B cell (primary cell): ENCODE measurements at regions not wholly inside any gene's neighbourhood (a gene's known extent, or its start where the extent isn't known, plus 50 kb on each side); places are given as distances from the start of the nearest gene placed in this dataset.

Source experiments
- ATAC-seq: fragments of 200-7000 bp; cut with Tn5 transposase; one replicate; pipeline ENCODE4 v1.10.0; 2021; ENCODE audit warnings: low read depth, mild to moderate bottlenecking, moderate number of reproducible peaks, moderate library complexity
- CTCF ChIA-PET: fragments of 350-600 bp; sonication (Branson Sonifier 250); formaldehyde crosslinking; loops from one replicate; lab custom pipeline; 2021; ENCODE audit warnings: antibody characterized with exemption, inconsistent platforms; lab: Charles Lee
- POLR2A ChIA-PET: fragments of 350-600 bp; sonication (Branson Sonifier 250); formaldehyde crosslinking; loops from one replicate; lab custom pipeline; 2021; ENCODE audit warnings: antibody characterized with exemption; lab: Charles Lee
- DNase-seq: peaks from one replicate; pipeline ENCODE4 v3.0.0; 2013
- H2AFZ ChIP-seq: 2 replicates; pipeline ENCODE4 v1.6.1; 2012; ENCODE audit warnings: mild to moderate bottlenecking, low read depth, low read length; ENCODE audit not compliant: insufficient read depth, poor library complexity, severe bottlenecking
- H3K27ac ChIP-seq, 2 donors: 1 replicate in 1 of 2; 2 replicates in 1 of 2; pipeline ENCODE4 v1.5.1; 2012 to 2013; ENCODE audit warnings: low read length in 2 of 2, mild to moderate bottlenecking in 2 of 2, moderate library complexity in 1 of 2
- H3K27me3 ChIP-seq, 4 experiments: fragments of 200-600 bp in 1 of 4; sonication (generic) in 1 of 4; replicated peaks in 1 of 4; 1 replicate in 2 of 4; 2 replicates in 2 of 4; pipeline versions ENCODE4 v1.6.1 to v1.7.0; 2013 to 2016; ENCODE audit warnings: low read length in 3 of 4, mild to moderate bottlenecking in 2 of 4, mixed read lengths in 1 of 4, moderate library complexity in 1 of 4; ENCODE audit not compliant: insufficient read depth in 4 of 4, control insufficient read depth in 3 of 4; ENCODE audit errors: control extremely low read depth in 1 of 4
- H3K36me3 ChIP-seq, 2 experiments: replicated peaks in 1 of 2; 1 replicate in 1 of 2; 2 replicates in 1 of 2; pipeline versions ENCODE4 v1.6.1 to v1.7.1; 2013; ENCODE audit warnings: low read length in 1 of 2; ENCODE audit not compliant: insufficient read depth in 2 of 2, control insufficient read depth in 1 of 2; ENCODE audit errors: control extremely low read depth in 1 of 2, extremely low read depth in 1 of 2
- H3K4me1 ChIP-seq, 2 donors: fragments of 200-600 bp in 1 of 2; sonication (generic) in 1 of 2; 1 replicate in 1 of 2; 2 replicates in 1 of 2; pipeline versions ENCODE4 v1.5.1 to v1.6.1; 2013 to 2017; ENCODE audit warnings: low read length in 2 of 2; ENCODE audit not compliant: control insufficient read depth in 2 of 2, insufficient read depth in 2 of 2
- H3K4me2 ChIP-seq: replicated peaks from 2 replicates; pipeline ENCODE3; 2012; ENCODE audit warnings: mild to moderate bottlenecking, low read depth, low read length; ENCODE audit not compliant: poor library complexity, severe bottlenecking
- H3K4me3 ChIP-seq, 5 experiments: fragments of 200-600 bp in 1 of 5; sonication (generic) in 1 of 5; 1 replicate in 3 of 5; 2 replicates in 2 of 5; pipeline versions ENCODE4 v1.5.1 to v1.7.0; 2011 to 2016; ENCODE audit warnings: low read length in 4 of 5, mild to moderate bottlenecking in 4 of 5, low read depth in 2 of 5, control low read depth in 1 of 5, moderate library complexity in 1 of 5; ENCODE audit not compliant: insufficient read depth in 1 of 5; ENCODE audit errors: control extremely low read depth in 1 of 5, extremely low read depth in 1 of 5
- H3K79me2 ChIP-seq: fragments of 200-600 bp; sonication (generic); one replicate; pipeline ENCODE4 v1.6.0; 2016; ENCODE audit warnings: low read length; ENCODE audit not compliant: control insufficient read depth, insufficient read depth
- H3K9ac ChIP-seq: fragments of 200-600 bp; sonication (generic); 2 replicates; pipeline ENCODE4 v1.6.1; 2017; ENCODE audit warnings: mild to moderate bottlenecking, low read length, moderate library complexity
- H3K9me3 ChIP-seq, 3 donors: one replicate each; pipeline versions ENCODE4 v1.6.1 to v1.7.1; 2013; ENCODE audit warnings: low read length in 2 of 3; ENCODE audit not compliant: control insufficient read depth in 2 of 3, insufficient read depth in 1 of 3; ENCODE audit errors: control extremely low read depth in 1 of 3
- H4K20me1 ChIP-seq: 2 replicates; pipeline ENCODE4 v1.6.0; 2012; ENCODE audit warnings: mild to moderate bottlenecking, low read length; ENCODE audit not compliant: insufficient read depth, control insufficient read depth, poor library complexity, severe bottlenecking
- H3K27ac Mint-ChIP-seq: one replicate; pipeline ENCODE4 v1.8.0; 2021; ENCODE audit warnings: mixed read lengths
- H3K27me3 Mint-ChIP-seq: one replicate; pipeline ENCODE4 v1.8.0; 2021; ENCODE audit warnings: mixed read lengths
- H3K4me1 Mint-ChIP-seq: one replicate; pipeline ENCODE4 v1.8.0; 2021; ENCODE audit warnings: mixed read lengths
- H3K4me3 Mint-ChIP-seq: one replicate; pipeline ENCODE4 v1.8.0; 2021; ENCODE audit warnings: mixed read lengths
- H3K9me3 Mint-ChIP-seq: one replicate; pipeline ENCODE4 v1.8.0; 2022; ENCODE audit warnings: mixed read lengths; ENCODE audit not compliant: insufficient read depth
- CTCF ChIP-seq: fragments of 200-600 bp; IDR thresholded peaks from one replicate; pipeline ENCODE4 v1.8.0; 2022; ENCODE audit warnings: antibody characterized with exemption, mild to moderate bottlenecking
- EZH2 ChIP-seq: IDR thresholded peaks from 2 replicates; pipeline ENCODE4 v1.6.1; 2012; ENCODE audit warnings: borderline replicate concordance, low read depth, mild to moderate bottlenecking, moderate library complexity, low read length; ENCODE audit not compliant: insufficient read depth, poor library complexity, severe bottlenecking
- WGBS: methylation state at CpG from one replicate; pipeline ENCODE4 v1.1.5; 2013; ENCODE audit warnings: missing lambda C conversion rate; ENCODE audit not compliant: insufficient coverage; 5-methylcytosine and 5-hydroxymethylcytosine counted together
- intact Hi-C: fragments of 100-400 bp; cut with micrococcal nuclease; formaldehyde crosslinking; loops from one replicate; pipeline ENCODE4 v1.10.0; 2022

- no peak overlapping the region for H3K4me3 Mint-ChIP-seq
- no peaks in the 10 kb centered on the region for H3K27me3 Mint-ChIP-seq
- no peaks in the 10 kb centered on the region for H3K9me3 Mint-ChIP-seq
- no peaks in the 10 kb centered on the region for H3K27me3 ChIP-seq
- H3K9ac ChIP-seq, result no peak overlapping the region
- H3K27ac Mint-ChIP-seq, result no peak overlapping the region
- H3K4me2 ChIP-seq, result no peak overlapping the region
- DNase-seq (no peak), ATAC-seq (no peak)
- H3K4me3 ChIP-seq, result no peak overlapping the region
- H3K36me3 ChIP-seq, result no peaks in the 10 kb centered on the region
- no peaks in the 10 kb centered on the region for H4K20me1 ChIP-seq
- no peaks in the 10 kb centered on the region for H3K4me1 ChIP-seq
- H2AFZ ChIP-seq, result no peak overlapping the region
- no peaks in the 10 kb centered on the region for H3K4me1 Mint-ChIP-seq
- no peak overlapping the region for H3K27ac ChIP-seq
- 92% methylated on average over 2 of the region's 2 CpGs for WGBS
- intact Hi-C loops, result no loop called here
- TF ChIP-seq CTCF (no peak), EZH2 (no peak)
- ChIA-PET POLR2A (no interaction called here), CTCF (no interaction called here)
- H3K9me3 ChIP-seq, result no peaks in the 10 kb centered on the region
- no peaks in the 10 kb centered on the region for H3K79me2 ChIP-seq
These were observed 50.3 kb upstream of the OSBPL11 start for GRCh38 chr3:125645616-125646015.

- no peaks in the 10 kb centered on the region for H3K4me1 ChIP-seq
- no peaks in the 10 kb centered on the region for H3K79me2 ChIP-seq
- no peak overlapping the region for H3K9ac ChIP-seq
- H4K20me1 ChIP-seq, result no peaks in the 10 kb centered on the region
- no peaks in the 10 kb centered on the region for H3K9me3 ChIP-seq
- ATAC-seq, result no peak
- H3K27ac Mint-ChIP-seq, result no peak overlapping the region
- H3K27ac ChIP-seq, result no peak overlapping the region
- no peak for TF ChIP-seq CTCF
- TF ChIP-seq EZH2, result no peak
- 75% methylated on average over 1 of the region's 1 CpG for WGBS
- ChIA-PET POLR2A (no interaction called here), CTCF (no interaction called here)
- H3K4me2 ChIP-seq, result no peak overlapping the region
- no peak overlapping the region for H2AFZ ChIP-seq
- H3K4me3 Mint-ChIP-seq, result no peak overlapping the region
- H3K36me3 ChIP-seq, result no peaks in the 10 kb centered on the region
- H3K27me3 ChIP-seq, result no peaks in the 10 kb centered on the region
- no peaks in the 10 kb centered on the region for H3K9me3 Mint-ChIP-seq
- no peaks in the 10 kb centered on the region for H3K27me3 Mint-ChIP-seq
- no peaks in the 10 kb centered on the region for H3K4me1 Mint-ChIP-seq
- intact Hi-C loops, result no loop called here
- DNase-seq, result no peak
- H3K4me3 ChIP-seq, result no peak overlapping the region
These were observed 51.3 kb upstream of the OSBPL11 start for GRCh38 chr3:125646581-125646980.
